ENCODE measurements at regions not wholly inside any gene's neighbourhood (a gene's known extent, or its start where the extent isn't known, plus 50 kb on each side); places are given as distances from the start of the nearest gene placed in this dataset.

GRCh38 chr5:155728857-155729683, 597.9 kb upstream of the SGCD start:
- peak; percentile 38 for DNase-seq

GRCh38 chr5:155729684-155730059, 597.3 kb upstream of the SGCD start:
- DNase-seq = peak; percentile 25

- no peak for DNase-seq
Measured at GRCh38 chr5:155732587-155733376, 594.2 kb upstream of the SGCD start.

- no peak for DNase-seq
Measured at GRCh38 chr5:155733935-155734334, 593.0 kb upstream of the SGCD start.

- DNase-seq = peak; percentile 13
Measured at GRCh38 chr5:155735388-155735787, 591.6 kb upstream of the SGCD start.

GRCh38 chr5:155738616-155739015, 588.3 kb upstream of the SGCD start:
- DNase-seq = no peak

GRCh38 chr5:155746367-155747038, 580.5 kb upstream of the SGCD start:
- DNase-seq = no peak

- DNase-seq = no peak
Measured at GRCh38 chr5:155750101-155750500, 576.9 kb upstream of the SGCD start.

GRCh38 chr5:155750571-155750970, 576.4 kb upstream of the SGCD start:
- DNase-seq = no peak

- DNase-seq = peak; percentile 44
Measured at GRCh38 chr5:155753943-155754581, 572.9 kb upstream of the SGCD start.

GRCh38 chr5:155759252-155759651, 567.7 kb upstream of the SGCD start:
- DNase-seq = no peak

- no peak for DNase-seq
Measured at GRCh38 chr5:155759984-155760383, 567.0 kb upstream of the SGCD start.

GRCh38 chr5:155761502-155761901, 565.5 kb upstream of the SGCD start:
- DNase-seq = no peak

GRCh38 chr5:155765715-155766114, 561.2 kb upstream of the SGCD start:
- DNase-seq = no peak

GRCh38 chr5:155767470-155767869, 559.5 kb upstream of the SGCD start:
- DNase-seq = no peak

- no peak for DNase-seq
Measured at GRCh38 chr5:155768332-155768731, 558.6 kb upstream of the SGCD start.

- no peak for DNase-seq
Measured at GRCh38 chr5:155772009-155772662, 554.8 kb upstream of the SGCD start.

GRCh38 chr5:155773680-155774079, 553.3 kb upstream of the SGCD start:
- DNase-seq = no peak

GRCh38 chr5:155780260-155780659, 546.7 kb upstream of the SGCD start:
- DNase-seq = no peak

- no peak for DNase-seq
Measured at GRCh38 chr5:155783246-155783645, 543.7 kb upstream of the SGCD start.

- no peak for DNase-seq
Measured at GRCh38 chr5:155783791-155784190, 543.2 kb upstream of the SGCD start.

- no peak for DNase-seq
Measured at GRCh38 chr5:155786108-155786507, 540.9 kb upstream of the SGCD start.

- no peak for DNase-seq
Measured at GRCh38 chr5:155792873-155793272, 534.1 kb upstream of the SGCD start.
